ELF-1 (cell line): ENCODE measurements at regions not wholly inside any gene's neighbourhood (a gene's known extent, or its start where the extent isn't known, plus 50 kb on each side); places are given as distances from the start of the nearest gene placed in this dataset.

ENCODE experiments used
- DNase-seq: peaks from one replicate; pipeline ENCODE4 v3.0.0-alpha.2; 2016; ENCODE audit warnings: low read depth, low spot score

GRCh38 chr7:12074889-12075288 lies 136.2 kb upstream of the TMEM106B start:
- no peak for DNase-seq

DNA sequence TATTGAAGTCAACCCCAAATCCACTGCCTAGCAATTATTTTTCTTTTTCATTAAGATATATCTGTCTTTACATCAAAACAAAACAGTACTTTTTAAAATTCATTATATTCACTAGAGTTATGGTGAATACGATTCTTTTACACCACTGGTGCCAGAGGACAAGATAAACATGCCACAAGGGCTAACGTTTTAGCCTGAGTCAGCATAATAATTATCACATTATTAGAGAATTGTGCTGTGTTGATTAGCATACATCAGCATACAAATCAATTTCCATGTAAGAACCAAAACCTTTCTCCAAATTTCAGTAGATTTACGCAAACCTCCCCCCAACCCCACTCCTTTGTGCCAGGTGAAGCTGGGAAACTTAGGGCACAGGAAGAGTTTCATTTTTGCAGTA lies 131.1 kb upstream of the TMEM106B start:
- DNase-seq, result no peak

DNA sequence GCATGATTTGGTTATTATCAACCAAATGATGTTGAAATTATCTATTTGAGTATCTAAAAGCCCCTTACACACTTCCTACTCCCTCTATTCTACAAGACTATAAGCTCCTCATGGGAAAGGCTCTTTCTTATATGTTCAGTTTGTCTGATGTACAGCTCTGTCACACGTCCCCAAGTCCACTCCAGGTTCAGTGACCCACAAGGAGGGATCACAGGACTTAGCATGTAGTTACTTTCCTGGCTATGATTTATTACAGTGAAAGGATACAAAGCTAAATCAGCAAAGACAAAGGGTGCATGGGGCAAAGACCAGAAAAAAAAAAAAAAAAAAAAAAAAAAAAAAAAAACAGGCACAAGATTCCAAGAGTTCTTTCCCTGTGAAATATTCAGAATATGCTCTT lies 125.6 kb upstream of the TMEM106B start:
- no peak for DNase-seq

GRCh38 chr7:12089951-12090756 lies 120.9 kb upstream of the TMEM106B start:
- DNase-seq, result no peak

DNA sequence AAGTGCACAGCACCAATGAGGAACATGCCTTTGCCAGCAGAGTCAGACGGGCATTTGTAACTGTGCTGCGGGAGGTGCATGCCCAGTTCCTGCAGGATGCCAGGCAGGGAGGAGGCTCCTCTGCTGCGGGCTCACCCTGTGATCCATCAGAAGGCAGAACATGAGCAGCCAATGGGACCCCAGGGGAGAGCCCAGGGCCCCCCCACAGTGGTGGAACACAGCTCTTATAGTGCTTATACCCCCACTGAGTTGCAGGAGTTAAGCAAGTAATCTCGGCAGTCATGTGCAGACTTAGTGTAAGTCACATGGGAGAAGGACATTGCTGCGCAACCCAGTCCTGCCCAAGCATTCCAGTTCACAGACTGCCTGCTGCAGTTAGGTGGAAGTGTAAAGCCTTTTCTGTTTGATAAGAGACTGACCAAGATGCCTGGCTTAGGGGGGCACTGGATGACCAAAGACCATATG lies 120.3 kb upstream of the TMEM106B start:
- no peak for DNase-seq

GRCh38 chr7:12091231-12091630 lies 119.9 kb upstream of the TMEM106B start:
- DNase-seq, result peak; percentile 11

DNA sequence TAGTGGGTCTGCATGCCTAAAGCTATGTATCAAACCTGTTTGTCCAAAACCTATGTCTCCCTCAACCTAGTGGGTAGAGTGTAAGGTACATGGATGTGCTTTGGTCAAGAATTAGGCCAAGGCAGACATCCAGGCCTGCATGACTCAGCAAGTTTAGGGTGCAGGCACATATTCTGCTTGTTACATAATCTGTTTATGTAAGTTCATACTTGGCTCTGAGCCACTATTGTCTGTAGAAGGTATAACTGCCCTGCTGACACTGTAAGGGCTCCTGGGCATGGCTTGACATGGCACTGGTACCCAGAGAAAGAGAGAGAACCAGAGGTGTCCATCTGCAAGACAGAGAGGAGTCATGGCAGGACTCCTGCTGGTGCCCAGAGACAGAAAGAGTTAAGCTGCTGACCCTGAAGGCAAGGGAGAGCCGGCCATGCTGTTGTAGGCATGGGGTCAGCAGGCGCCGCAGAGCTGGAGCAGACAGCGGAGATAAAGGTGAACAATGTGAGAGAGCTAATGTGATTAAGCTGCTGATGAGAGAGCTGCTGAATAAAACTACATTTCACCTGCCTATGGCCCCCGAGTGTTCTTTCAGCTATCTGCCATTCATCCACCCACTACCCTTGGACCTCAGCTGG lies 118.5 kb upstream of the TMEM106B start:
- DNase-seq, result no peak

DNA sequence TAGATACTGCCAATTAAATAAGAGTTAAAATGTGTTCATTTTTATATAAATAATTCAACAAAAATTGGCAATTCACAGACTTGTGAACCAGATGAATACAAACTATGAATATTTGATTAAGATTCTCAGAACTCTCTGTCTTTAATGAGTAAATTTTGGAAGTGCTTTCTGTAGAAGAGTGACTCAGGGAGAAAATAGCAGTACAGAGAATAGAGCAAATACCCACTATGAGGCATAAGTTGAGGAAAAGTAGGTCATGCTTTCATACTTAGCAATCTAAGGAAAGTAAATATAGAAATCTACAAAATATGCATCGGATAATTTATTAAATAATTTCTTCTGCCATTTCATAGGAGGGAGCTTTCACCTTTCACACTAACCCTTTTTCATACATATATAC lies 117.7 kb upstream of the TMEM106B start:
- DNase-seq, result no peak

GRCh38 chr7:12094365-12094921 lies 116.7 kb upstream of the TMEM106B start:
- peak; percentile 44 for DNase-seq

GRCh38 chr7:12102126-12102525 lies 109.0 kb upstream of the TMEM106B start:
- DNase-seq, result no peak

GRCh38 chr7:12102527-12102926 lies 108.6 kb upstream of the TMEM106B start:
- DNase-seq, result no peak

DNA sequence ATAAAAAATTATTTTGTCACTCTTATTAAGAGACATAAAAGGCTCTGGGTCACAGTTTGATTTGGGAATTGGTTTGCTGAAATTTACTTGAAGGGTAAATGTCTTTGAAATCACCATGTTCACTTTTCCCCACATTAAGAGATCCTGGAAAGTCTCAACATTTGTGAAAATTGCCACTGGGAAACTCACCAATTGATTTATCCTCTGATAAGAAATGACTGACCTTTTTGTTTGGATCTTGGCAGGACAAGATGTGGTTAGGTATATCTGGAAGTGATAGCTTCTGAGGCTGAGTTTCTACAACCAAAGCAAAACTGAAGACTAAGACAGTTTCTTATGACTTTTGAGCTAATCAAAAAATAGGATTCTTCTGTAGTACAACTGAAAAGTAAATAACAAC lies 107.1 kb upstream of the TMEM106B start:
- DNase-seq, result no peak

- DNase-seq, result no peak
Measured at GRCh38 chr7:12107381-12107780, 103.7 kb upstream of the TMEM106B start.

DNA sequence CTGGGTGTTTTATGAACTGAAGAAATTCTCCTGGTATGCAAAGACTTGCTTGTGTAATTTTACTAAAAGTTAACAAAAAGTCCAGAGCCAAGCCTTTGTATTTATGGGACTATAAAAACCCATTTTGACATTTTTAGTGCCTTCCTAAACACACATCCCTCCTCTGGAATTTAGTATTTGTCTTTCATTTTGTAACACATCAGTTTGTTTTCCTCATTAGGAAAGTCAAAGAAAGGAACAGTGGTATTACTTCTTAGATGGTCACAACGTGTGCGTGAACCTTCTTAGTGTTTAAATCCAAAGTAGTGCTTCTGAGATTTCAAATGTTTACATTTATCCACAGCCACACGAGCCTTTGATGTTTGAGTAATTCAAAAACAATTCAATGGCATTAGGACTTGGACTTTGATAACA lies 103.2 kb upstream of the TMEM106B start:
- DNase-seq, result no peak

DNA sequence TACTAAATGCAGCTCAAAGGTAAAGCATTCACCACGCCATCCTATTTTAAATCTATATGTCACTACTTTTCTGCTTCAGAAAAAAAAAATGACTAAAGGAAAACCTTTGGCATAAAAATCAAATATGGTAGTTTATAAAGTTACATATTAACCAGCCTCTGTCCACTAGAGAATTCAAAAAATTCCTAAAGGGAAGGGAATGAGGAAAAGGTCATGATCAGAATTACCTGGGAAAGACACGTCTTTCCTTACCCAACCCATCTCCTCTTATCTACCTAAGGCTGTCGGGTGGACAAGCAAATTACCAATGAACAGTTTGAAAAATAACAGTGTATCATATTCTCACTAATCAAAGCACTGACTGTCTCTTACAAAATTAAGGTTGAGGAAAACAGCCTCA lies 100.7 kb upstream of the TMEM106B start:
- no peak for DNase-seq

DNA sequence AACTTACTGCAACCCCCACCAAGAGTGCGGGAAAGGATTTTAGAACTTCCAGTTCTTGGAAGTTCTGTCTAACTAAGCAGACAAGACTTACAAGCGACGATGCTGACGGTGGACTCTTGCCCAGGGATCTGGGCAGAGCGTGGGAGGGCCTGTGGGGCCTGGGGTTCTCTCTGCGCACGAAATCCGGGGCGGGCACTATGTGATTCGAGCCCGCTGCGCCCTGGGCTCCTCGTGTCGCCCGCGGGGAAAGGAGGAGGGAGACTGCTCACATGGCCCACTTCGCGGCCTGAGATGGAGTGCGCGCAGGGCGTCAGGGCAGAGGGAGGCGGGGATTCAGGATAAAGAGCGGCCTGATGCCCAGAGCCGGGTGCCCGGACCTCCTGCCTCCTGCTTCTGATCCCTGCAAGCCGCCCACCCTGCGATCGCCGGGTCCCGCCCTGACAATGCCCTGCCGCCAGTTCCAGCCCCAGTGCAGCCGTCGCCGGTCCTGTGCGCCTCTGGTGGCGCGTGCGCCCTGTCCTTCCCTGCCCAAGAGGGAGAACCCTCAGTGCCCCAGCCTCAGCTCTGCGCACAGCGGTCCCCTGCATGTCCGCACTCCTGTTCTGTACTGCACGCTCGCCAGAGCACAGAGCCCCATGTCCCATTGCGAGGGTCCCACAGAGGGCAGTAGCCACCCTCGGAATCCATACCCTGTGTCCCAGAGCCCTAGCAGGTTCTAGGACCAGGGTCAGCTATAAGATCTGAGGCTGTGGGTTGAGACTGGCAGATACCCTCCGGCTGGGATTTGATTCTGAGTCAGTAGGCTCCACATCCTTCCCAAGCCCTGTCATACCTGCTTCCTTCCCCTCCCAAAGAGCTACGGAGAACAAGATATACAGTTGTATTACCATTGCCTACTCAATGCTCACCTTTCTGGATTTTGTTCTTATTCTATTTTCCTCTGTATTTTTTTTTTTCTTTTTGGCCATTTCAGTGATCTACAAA lies 99.4 kb upstream of the TMEM106B start:
- peak; percentile 71 for DNase-seq

GRCh38 chr7:12117170-12117569 lies 93.9 kb upstream of the TMEM106B start:
- no peak for DNase-seq

DNA sequence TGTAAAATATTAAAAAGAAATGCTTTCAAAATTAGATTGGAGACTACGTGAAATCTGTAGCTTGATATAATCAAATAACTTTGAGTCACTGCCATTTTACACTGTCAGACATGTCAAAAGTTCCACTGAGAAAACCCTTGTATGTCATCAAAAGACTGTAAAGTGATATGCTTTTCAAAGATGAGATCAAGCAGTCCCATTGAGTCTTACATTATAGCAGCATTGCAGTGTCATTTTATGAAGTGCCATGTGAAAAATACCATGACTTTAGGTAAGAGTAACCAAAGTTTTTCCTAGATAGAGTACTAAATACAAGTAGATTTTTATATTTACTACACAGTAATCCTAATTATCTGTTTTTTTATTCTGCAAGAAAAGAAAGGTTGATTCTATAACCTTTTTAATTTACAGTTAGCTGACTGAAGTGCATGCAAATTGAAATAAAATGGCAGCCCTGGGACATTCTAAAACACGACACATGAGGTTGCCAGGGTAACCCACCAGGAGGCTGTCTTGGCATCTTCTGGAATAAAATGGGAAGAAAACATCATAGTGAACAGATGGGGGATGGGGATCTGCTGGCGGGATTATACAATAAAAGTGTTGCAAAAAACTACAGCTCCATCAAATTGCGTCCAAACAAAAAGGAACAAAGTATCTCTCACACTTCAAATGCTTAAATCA lies 91.3 kb upstream of the TMEM106B start:
- DNase-seq, result no peak

DNA sequence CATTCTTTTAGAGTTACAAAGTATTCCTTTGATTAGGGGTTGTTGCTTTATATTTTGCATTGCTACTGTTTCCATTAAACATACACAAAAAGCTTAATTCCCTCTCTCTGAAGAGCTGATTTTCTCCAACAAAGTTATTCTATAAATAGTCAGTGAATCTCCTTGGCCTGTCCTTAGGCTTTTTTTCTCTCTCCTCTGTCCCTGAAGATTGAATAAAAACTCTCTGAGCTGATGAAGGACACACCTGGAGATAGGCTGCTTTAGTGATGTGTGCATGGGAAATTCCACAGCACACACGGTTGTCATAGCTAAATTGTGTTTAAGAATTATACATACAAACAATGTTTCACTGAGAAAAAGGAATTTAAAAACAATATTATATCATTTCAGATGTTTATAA lies 90.5 kb upstream of the TMEM106B start:
- DNase-seq, result no peak

DNA sequence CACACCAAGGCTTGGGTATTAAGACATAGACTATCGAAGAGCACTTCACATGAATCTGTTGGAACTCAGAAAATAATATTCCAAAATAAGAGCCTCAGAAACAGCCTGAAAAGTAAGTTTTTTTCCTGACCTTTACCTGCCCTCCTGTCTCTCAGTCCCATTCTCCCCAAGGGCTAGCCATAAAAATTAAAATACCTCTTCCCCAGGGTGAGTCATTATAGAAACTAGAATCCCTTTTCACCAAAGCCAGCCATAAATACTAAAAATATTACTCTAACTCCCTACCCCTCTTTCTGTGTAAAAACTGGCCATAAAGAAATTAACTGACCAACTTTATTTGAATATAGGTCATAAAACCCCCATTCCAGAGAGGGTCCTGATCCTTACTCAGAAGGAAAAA lies 87.9 kb upstream of the TMEM106B start:
- DNase-seq, result no peak

- DNase-seq, result no peak
Measured at GRCh38 chr7:12124028-12124427, 87.1 kb upstream of the TMEM106B start.
